GM20431 (cell line): ENCODE measurements at regions not wholly inside any gene's neighbourhood (a gene's known extent, or its start where the extent isn't known, plus 50 kb on each side); places are given as distances from the start of the nearest gene placed in this dataset.

Source experiments
- in situ Hi-C: fragments of 300-500 bp; cut with MseI, MboI; formaldehyde crosslinking; loops from one replicate; pipeline ENCODE4 v1.15.0; 2020; ENCODE audit warnings: low sequenced_read_pairs; ENCODE audit not compliant: unreplicated experiment

DNA sequence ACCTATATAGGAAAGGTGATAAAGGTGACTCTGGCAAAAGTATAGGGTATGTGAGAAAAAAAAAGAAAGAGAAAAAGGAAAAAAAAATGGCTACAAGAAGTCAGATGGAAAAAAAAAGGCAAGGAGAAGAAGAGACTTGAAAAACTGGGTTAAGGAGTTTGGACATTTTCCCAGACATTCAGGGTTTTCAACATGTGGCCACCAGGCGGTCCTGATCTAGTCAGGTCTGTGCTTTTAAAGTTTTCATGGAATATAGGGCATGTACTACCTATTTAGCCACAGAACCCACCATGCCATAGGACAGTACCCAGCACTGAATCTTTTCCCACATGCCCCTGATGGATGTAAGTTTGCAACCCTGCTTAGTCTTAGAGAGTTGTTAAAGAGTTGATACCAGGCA, 433.7 kb downstream of the MAFB start:
- in situ Hi-C loops: no loop called here

DNA sequence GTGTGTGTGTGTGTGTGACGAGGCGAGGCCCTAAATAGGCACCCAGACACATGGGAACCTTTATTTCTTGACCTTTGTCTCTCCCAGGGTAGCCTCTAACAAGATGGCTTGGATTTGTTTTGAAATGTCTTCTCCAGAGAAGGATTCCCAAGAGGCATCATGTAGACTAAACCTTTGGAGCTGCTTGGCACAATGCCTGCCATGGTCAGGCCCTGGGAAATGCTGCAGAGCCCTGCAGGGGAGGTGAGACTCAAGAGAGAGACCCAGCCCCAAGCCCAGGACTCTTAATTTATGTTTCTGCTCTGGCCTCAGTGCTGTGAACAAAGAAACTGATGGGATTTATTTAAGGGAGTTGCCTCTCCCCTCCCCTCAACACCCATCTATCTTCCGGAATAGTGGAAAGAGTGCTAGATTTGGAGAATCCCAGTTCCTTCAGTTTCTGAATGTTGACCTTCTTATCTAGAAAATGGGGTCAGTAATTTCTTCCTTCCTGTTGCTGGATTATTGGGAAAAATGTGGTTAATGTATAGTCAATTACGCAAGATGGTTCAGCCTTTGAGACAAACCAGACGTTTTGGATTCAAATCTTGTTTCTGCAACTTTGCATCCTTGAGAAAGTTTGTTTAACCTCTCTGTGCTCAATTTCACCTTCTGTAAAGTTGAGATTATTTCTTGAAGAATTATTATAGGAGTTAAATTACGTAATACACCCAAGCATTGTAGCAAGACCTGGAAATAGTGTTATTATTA, 434.8 kb downstream of the MAFB start:
- in situ Hi-C loops: no loop called here

DNA sequence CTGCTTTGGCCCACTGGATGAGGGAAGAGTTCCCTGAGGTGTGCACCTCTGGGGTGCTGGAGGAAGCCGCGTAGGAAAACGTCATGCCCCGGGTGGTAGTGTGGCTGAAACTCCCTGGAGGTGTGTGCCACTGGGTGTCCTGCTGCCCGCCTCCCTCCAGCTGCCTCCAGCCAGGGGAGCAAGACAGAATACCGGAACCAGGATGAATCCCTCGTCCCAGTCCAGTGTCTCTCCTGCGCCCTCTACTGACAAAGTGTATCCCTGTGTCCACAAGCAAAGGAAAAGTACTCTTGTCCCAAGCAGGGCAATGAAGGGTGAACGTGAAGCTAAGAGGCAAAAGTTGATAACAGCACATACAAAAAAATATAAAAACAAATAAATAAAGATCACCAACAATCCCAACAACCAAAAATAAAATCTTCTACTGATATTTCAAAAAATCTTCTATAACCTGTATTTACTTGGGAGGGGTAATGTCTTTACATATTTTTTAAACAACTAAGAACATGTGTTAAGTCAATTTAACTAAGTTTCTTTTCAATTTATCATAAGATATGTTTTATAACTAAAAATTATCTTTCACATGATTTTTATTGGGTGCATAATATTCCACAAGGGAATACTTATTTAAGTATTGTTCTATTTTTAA, 437.6 kb downstream of the MAFB start:
- in situ Hi-C loops: no loop called here

DNA sequence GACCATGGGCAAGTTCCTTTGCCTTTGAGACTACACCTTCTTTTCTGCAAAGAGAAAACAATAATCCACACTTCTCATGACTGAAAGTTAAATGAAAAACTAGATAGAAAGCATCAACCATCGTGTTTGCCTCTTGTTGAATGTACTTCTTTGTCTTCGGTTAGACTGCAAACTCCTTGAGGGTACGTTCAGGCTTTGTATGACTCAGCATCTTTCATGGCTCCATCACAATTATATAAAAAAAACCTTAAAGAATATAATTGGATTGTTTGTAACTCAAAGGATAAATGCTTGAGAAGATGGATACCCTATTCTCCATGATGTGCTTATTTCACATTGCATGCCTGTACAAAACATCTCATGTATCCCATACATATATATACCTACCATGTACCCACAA, 439.2 kb downstream of the MAFB start:
- in situ Hi-C loops: no loop called here

DNA sequence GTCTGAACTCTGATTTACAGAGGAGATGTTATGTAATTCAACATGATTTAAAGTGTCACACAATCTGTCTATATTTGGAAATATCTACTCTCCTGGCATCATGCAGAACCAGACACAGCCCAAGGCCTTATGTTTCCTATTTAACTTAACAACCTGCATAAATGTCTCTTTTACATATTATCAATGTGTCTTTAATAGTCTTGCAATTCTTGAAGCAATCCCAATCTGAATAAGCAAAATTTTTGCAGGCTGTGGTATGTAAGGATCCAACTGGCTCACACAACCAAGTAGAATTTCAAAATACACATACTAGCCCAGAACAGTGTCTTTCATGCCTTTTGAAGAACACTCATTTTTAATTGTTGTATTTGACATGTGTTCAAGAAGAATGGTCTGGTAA, 443.2 kb downstream of the MAFB start:
- in situ Hi-C loops: no loop called here

DNA sequence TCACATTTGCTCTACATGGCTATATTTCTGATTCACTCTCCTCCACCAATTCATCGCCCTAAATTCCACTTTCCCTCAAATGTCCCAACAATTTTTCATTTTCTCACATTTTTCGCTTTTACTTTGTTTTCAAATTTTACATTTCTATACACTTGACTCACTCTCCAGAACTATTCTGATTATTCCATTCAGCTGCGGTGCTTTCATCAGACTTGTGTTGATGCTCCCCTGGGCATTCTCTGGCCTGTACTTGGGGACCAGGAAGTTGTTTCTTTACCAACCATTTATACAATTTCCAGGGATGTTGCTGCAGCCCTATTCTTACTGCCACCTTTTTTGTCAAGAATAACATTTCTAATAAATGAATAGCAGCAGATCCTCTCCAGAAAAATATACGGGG, 444.8 kb downstream of the MAFB start:
- in situ Hi-C loops: no loop called here

DNA sequence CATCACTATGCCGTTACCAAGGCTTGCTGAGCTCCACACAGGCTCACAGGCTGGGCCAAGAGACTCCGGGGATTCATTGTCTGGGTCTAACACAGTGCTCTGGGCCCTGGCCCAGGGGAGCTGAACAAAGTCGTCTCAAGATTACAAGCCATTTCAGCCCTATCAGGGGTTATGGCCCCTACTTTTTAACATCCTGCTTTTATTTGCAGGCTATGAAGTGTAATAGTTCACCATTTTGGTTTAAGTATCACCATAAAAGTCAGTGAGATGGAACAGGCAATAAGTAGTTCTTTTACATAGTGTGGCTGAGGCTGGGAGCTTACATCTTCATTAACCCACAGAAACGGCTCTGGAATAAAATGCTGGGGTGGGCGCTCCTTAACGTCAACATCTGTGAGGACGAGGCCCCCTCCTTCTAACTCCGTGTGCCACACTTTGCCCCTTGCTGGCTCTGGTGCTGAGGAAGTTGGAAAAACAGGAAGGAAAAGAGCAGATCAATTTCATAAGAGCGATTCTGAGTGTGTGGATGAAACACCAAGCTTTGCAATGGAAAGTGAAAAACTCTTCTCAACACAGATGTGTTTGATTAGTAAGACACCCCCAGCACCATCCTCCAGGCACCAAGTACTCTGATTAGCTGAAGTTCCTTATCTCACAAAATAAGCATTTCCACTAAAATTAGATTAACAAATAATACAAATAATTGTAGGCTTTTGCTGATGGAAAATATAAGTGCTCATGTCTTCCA, 447.3 kb downstream of the MAFB start:
- in situ Hi-C loops: no loop called here

DNA sequence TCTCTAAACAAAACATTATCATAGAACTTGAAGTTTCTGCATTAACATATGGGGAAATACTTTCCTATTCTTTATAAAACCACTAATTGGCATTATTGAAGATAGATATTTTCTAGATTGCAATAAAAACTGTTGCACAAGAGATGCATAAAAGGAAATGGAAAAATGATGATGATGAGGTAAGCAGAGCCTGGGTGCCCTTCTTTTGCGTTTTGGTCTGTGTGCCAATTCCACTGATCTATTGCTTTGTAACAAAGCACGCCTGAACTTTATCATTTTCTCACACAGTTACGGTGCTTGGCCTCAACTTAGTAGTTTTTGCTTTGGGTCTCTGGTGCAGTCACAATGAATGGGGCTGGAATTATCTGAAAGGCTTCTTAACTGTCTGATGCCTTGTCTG, 450.5 kb downstream of the MAFB start:
- in situ Hi-C loops: no loop called here

DNA sequence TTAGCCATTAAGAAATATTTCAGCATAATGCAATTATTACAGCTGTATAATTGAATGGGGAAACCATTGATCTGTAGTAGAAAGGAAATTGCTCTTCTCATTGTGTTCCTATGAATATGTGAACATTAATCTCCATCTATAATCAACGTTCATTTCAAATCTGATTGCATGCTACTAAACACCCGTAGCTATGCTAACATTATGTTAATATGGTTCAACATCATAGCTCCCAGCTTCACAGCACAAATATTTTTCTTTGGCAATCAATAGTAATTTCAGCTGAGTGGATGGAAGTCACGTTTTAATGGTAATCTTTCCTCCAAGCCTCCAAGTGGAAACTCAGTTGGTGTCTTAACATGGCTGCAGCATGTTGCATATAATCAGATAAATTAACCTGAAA, 454.4 kb downstream of the MAFB start:
- in situ Hi-C loops: no loop called here

DNA sequence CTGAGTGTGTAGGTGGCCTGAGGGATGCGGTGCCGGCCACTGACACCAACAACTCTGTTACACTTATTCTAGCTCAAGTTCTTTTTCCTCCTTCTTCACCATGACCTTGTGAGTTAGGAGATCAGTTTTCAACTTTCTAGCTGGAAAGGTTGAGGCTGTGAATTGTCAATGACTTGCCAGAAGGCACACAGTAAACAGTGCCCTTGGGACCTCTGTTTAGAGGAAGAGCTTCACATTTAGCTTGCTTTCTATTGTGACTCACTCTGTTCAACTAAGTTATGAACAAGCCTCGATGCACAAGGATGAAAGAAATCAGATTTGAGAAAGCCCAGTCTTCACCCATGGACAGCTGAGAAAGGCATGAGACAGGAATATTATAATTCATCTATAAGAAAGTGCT, 455.6 kb downstream of the MAFB start:
- in situ Hi-C loops: no loop called here

DNA sequence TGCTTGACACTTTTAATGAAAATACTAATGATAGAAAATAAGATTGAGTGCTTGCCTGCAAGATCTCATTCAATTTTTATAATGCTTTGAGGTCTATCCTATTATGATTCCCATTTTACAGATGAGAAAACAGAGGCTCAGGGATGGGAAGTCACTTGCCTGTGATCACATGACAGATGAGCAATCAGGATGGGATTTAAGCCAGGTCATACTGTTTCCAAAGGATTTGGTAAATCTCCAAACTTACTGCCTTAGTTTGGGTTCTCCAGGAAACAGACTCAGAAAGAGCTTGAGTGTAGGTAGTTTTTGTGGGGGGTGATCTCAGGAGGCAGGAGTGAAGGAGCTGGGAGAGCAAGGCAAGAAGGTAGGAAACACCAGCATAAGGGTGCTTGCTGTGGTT, 456.3 kb downstream of the MAFB start:
- in situ Hi-C loops: no loop called here

DNA sequence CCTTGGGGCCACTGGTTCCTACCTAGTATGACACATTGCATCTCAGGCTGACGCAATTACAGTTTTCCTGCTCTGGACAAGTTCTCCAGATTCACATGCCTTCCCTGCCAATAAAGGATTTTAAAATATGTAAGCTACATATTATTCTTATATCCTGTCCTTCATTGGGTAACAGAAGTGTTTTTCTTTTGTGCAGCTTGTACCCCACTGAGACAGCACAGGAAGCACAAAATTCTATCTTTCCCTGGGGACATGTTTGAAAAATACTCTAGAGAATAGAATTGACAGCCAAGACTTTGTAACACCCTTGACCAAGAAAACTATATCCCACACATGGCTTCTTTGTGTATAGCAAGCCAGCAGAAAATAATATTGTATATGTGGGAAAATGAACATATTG, 456.8 kb downstream of the MAFB start:
- in situ Hi-C loops: no loop called here

DNA sequence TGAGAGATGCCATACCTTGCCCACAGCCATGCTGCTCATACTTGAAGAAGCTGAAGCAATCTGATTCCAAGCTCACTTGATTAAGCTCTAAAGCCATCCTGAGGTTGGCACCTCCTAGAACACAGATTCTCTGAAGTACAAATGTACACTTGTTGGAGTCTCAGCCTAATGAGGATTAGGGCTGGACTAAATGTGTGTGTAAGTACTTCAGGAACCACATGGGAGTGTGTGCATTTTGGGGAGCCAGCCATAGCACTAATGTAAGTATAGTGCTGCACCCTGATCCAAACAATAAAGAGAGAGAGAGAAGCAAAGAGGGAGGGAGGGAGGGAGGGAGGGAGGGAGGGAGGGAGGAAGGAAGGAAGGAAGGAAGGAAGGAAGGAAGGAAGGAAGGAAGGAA, 458.6 kb downstream of the MAFB start:
- in situ Hi-C loops: no loop called here

DNA sequence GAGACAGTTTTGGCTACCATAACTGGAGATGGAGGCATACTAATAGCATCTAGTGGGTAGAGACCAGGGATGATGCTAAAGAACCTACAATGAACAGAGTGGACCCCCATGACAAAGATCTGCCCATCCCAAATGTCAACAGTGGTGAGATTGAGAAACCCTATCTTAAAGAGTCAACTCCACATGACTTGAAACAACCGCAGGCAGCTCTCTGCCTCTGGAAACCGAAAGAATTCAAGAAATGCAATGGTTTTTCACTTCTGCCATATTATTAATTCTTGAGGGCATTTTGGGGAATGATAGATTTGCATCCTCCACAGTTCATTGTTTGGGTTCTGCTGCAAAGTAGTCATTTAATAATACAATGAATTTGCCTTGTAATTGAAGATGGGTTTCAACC, 463.4 kb downstream of the MAFB start:
- in situ Hi-C loops: no loop called here

DNA sequence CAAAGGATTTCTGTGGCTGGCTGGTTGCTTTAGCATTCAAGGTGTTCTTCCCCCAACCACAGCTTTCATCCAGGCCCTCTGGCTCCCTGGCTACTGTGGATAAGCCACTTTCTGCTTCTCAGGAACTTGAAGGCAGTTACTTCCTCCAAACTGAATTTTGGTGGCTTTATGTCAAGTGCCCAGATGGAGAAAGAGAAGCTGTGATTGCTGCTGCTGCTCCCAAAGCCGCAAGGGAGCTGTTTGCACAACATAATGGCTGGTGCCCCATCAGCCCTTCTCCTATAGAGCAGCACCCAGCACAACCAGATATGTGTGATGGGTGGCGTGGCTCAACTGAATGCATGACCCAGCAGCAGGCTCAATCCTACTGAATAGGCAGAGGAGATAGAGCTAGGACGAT, 465.2 kb downstream of the MAFB start:
- in situ Hi-C loops: no loop called here

DNA sequence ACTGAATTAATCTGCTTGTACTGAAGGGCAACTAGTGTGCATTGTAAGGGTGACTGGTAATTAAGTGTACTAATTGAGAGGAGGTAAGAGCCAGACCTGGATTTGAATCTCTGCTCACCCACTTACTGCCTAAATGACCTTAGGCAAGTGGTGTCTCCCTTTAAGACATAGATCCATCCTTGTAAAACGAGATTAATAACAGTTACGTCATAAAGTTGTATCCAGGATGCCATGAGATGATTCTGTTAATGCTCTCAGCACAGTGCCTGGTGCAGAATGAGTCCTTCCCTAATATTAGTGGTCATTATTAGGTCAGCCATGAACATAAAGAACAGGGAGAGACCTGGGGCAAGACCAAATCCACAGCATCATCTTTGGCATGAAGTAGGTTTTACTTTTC, 470.1 kb downstream of the MAFB start:
- in situ Hi-C loops: no loop called here

DNA sequence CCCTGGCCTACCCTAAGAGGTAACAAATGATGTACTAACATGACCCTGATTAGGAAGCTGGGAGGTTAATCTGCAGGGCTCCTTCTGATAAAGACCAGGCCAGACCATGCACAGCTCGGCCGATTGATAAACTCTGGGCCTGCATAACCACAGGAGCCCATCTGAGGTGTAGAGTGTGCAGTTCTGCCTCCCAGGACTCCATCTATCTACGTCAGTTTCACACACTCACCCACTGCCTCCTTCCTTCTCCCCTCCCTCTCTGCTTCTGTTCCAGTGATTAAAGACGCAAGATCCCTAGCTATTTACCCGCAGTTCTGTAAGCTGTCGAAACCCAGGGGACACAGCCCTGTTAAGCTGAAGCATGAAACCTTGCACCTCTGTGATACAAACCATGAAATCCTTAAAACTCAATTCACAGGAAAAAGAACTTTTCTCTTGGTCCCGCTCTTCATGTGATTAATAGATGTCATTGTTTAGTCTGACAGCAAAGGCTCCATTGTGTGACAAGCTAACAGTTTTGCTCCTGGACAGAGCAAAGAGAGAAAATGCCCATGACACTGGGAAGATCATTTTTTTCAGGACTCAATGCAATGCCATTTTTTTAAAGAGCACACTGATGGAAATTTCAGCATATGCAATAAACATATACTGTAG, 470.6 kb downstream of the MAFB start:
- in situ Hi-C loops: no loop called here

DNA sequence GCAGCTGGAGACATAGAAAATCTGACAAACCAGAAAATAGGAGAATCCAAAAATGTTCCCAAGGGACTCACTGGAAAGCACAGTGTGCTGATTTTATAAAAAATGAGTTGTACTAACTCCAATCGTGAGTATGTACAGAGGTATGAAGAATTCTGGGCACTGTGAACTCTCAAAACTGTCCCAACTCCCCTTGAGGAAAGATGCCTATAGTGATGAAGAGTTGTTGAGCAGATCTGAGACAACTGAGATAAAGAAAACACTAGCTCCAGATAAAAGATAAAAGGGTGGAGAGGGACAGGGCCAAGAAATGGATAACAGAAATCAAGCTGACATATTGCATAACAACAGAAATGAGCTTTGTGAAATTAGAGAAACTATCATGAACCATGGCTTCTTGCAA, 481.4 kb downstream of the MAFB start:
- in situ Hi-C loops: no loop called here

DNA sequence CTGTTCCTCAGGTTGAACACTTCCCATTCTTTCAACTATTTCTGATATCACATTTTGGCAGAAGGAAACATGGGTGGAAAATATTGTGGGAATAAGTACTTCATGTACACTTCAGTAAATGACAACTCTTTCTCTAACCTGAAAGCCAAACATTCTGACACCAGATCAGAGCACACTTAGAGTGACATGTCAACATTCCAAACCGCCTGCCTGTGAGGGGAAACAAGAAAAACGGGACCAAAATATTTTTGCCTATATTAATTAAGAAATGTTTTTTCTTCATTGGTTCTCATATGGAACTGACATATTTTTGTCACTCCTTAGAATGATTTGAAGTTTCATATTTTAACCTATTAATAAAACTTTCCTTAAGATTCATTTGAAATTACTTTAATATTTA, 483.1 kb downstream of the MAFB start:
- in situ Hi-C loops: no loop called here

DNA sequence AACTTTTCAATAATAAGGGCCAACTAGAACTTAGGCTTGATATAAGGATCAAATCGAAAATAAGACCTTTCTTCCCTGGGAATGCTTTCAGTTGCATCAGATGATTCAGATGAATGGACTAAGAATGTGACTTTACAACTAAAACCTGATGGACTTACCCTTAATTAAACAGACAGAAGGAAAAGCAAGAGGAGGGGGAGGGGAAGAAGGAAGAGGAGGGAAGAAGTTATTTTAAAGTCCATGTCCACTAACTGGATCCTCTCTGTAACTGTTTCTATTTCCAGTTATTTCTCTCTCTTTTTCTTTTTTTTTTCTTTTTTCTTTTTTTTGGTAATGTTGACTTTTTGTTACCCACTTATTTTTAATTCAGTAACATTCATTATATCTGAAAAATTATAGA, 486.0 kb downstream of the MAFB start:
- in situ Hi-C loops: no loop called here

DNA sequence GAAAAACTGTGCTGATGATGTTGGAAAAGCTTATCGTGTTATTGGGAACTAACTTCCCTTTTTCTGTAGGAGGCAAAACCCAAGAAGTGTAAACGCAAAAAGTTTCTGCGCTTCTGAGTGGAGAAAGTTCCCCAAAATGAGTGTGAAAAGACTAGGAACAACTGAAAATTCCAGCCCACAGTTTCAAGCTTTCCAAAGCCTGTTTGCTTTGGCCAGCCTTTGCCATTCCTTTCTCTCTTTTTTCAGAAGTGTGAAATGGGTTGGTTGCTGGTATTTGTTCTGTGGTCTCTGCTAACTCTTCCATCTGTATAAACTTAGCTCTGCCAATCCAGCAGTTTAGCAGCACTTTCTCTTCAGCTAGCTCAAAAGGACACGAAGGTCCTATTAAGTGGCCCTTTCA, 491.3 kb downstream of the MAFB start:
- in situ Hi-C loops: no loop called here
